HCEC 1CT (cell line): ENCODE measurements at regions not wholly inside any gene's neighbourhood (a gene's known extent, or its start where the extent isn't known, plus 50 kb on each side); places are given as distances from the start of the nearest gene placed in this dataset.

Source experiments
- DNase-seq: peaks from one replicate; pipeline ENCODE4 v3.0.0-alpha.2; 2017

DNA sequence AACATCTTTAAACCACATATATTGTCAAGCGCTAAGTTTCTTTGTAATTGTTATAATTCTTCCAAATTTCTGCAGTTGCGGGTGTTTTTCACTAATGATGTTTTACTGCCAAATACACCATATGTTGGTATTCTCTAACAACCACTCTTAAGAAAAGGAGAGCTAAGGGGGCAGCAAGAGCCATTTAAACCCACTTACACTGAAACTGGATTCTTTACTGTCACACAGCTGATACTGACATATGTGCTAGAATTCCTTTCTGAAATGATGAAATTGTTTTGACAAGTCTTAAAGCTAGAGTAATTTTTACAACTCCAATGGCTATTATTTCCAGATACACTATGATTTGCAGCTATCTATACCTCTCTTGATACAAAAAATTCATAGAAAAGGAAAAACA, 483.1 kb downstream of the CDH11 start:
- DNase-seq, result no peak

DNA sequence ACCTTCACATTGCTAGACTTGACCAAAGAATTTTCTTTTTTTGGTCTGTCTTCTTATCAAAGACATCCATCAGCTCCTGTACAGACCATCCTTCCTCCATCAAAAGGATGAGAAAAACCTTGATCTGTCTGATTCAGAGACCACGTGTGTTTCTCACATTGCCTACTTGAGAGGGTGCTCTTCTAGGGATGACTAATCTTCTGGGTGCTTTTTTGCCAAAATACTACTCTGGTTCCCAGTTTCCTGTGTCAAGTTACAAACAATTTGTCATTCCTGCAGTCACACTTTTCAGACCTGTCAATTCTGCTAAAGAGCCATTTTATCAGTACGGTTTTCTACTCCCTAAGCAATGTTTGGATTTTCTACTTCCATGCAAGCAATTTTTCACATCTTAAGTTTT, 492.2 kb downstream of the CDH11 start:
- DNase-seq, result peak; percentile 2

DNA sequence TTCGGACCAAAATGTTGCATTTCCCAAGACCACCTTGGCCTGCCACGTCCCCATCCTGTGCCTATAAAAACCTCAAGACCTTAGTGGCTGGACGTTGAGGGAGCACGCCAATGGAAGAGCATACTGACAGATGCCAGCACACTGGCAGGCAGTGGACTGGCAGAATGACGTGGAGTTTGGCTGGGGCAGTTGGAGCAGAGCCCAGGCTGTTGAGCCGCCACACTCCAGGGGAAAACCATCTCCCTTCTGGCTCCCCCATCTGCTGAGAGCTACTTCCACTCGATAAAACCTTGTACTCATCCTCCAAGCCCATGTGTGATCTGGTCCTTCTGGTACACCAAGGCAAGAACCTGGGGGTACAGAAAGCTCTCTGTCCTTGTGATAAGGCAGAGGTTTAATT, 494.1 kb downstream of the CDH11 start:
- no peak for DNase-seq

DNA sequence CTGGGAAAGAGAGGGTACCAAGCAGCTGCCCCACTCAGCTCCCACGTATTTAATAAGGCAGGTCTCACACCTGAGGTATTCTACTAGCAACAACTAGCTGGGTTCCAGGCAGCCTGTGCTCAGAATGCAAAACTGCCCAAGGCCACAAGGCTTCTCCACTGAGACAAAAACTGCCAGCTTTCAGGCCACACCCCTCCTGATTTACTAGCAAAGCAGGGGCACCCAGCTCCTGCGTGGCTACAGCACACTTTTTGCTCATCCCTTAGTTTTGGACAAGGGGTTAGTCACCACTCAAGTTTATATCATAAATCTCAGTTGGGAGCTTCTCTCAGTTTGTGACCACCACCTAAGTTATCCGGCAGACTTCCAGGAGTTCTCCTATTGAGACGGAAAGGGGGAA, 494.6 kb downstream of the CDH11 start:
- DNase-seq, result no peak

DNA sequence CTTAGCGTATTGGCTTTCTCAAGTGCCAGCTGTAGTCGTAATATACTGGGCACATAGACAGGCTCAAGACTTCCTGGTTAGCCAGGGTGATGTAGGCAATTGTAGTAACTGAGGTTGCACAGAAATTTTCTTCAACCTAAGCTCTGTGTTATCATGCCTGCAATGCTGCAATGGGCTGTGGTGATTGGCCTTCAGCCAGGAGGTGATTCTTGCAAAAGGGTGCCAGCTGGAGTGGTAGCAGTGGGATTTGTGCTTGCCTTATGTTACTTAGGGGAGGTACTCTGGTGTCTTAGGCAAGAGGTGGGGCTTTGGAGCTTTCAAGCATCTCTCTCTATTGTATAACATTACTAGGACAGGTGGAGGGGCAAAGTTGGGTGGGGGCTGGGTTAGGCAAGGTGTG, 495.1 kb downstream of the CDH11 start:
- DNase-seq, result no peak

DNA sequence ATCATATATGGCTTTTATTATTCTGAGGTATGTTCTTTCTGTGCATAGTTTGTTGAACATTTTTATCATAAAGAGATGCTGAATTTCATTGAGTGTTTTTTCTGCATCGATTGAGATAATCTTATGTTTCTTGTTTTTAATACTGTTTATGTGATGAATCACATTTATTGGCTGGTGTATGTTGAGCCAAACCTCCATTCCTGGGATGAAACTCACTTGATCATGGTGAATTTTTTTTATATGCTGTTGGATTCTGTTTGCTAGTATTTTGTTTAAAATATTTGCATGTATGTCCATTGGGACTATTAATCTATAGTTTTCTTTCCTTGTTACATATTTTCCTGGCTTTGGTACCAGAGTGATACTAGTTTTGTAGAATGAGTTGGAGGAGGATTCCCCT, 500.2 kb downstream of the CDH11 start:
- DNase-seq, result no peak

DNA sequence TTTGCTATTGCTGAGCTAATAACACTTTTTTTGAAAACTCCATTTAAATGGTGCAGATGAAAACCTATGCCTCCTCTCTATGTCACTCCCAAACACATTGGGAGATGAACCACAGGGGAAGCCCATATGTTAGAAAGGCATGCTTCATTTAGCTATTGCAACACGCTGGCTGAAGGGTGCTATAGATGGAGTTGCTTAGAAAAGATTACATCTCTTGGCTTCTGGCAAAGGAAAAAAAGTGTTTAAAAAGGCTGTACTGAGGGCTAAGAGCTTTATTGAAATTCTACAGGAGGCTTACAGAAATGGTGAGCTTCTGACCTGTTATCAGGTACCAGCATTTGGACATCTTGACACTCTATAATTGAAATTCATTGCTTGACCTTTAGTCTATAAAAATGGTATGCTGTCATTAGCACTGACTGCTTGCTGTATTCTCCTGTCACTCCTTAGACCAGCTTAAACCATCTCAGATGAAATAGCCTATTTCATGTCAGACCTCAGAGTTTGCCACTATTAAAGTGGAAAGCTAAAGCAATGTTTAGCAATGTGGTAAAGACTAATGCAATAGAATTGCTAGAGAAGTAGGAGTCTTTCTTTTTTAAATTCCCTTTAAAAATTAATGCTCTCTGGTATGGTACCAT, 503.9 kb downstream of the CDH11 start:
- DNase-seq, result no peak

DNA sequence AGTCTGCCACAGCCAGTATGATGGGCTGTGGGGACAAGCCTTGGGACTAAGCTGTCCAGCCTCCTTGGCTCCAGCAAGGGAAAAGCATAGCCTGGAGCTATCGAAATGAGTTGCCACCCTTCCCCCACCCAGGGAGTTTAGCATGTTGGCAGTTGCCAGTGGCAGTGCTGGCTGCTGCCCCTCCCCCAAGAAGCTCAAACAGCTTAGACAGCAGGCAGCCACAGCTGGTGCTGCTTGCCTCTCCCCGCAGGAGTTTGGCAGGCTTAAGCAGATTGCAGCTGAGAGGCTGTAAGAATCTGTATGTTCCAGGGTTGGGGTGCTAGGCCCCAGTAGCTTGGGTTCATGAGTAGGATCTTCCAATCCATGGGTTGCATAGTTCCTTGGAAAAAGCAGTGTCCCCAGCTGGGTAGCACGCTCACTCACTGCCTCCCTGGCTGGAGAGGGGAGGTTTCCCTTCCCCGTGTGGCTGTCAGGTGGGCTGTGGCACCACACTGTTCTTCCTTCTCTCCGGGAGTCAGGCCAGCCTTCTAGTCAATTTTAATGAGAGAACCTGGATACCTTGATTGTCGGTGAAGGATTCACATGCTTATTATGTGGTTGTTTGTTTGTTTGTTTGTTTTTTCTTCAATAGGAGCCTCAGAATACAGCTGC, 506.1 kb downstream of the CDH11 start:
- no peak for DNase-seq

DNA sequence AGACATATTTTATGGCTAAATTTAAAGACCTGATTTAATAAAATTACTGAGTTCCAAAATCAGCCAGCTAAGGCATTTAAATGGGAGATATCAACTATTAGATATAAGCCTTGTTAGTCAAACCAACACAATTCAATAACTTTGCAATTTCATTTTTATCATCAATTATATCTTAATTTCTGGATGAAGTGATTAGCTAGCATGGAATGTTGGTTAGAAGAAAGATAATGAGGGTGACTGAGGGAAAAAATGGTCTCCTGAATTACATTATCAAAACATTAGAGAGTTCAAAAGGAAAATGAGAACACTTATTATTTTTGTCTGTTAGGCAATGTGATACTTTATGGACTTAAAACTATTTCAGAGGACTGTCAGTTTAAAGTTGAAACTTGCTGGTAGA, 525.7 kb downstream of the CDH11 start:
- DNase-seq, result no peak

DNA sequence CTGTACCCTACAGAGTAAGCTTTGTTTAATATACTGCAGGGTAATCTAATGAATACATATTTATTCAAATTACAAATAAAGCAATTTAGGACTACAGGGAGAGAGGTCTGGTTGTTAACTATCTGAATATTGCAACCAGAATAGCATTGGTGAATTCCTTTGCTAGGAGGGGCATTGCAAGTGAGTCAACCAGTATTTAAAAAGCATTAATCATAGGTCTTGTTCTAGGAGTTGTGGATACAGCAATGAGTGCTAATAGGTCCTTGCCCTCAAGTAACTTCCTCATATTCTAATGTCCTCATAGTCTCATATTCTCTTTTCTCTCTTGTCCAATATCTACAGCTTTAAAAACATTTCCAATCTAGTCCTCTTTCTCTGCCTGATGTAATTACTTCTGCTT, 531.4 kb downstream of the CDH11 start:
- DNase-seq, result peak; percentile 40

DNA sequence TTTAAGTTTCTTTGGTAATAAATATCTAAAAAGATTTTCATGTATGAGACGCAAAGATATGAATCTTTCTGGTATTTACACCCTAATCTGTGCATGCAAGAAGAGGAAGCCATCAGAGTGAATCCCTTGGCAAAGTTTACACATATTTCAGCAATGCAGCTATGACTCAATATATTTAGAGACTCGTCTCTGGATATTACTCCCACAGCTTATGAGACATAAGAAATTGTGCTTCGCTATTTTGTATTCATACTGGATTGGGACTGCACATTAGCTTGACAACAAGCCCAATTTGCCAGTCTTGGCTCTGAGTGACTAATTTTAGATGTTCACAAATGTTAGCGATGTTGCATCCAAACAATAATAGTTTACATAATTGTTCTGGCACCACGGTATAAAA, 532.0 kb downstream of the CDH11 start:
- DNase-seq, result peak; percentile 61

DNA sequence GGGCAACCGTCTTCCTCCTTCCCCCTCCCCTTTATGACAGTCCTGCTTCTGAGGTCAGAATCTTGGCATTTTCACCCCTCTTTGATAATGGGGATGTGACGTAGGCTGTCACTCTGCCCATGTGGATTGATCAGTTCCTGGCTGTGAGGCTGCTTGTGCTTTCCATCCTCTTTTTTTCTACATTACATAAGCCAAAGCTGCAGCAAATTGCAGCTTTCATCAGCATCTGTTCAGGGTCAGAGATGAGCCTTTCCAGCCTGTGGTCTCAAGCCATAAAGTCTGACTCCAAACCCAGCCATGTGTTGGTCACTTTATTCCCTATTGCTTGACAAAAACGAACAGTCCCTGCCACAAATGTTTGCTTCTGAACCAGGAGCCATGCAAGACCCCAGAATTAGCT, 535.1 kb downstream of the CDH11 start:
- DNase-seq, result no peak

DNA sequence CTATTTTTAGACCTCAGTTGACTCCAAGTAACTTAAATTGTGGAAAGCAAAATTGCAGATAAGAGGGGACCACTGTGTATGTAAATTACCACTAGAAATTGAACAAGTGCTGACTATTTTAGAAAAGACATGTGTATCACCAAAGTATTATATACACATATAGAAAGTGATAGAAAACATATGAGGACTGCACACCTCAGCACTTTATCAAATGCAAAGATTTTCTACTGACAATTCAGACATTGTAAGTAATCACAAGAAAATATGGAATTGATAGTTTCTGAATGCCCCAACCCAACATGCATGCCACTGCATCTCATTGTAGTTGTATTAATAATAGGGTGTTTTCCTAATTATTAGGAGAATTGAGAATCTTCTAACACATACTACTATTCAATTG, 536.5 kb downstream of the CDH11 start:
- DNase-seq, result no peak

DNA sequence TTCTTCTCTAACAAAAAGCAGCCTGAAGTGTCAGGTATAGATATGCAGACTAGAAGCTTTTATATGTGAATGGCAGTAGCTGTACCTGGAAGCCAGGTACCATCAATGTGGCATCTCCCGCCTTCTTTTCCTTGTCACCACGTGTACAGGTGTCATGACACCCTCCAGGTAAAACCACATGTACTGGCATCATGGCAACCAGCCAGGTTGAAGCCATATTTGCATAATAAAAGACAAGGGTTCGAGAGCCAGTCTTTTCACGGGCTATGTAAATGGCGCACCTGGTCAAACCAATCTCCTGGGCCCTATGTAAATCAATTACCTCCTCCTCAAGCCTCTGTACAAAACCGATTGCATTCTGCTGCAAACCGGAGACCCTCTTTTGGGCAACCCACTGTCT, 541.3 kb downstream of the CDH11 start:
- DNase-seq, result no peak

DNA sequence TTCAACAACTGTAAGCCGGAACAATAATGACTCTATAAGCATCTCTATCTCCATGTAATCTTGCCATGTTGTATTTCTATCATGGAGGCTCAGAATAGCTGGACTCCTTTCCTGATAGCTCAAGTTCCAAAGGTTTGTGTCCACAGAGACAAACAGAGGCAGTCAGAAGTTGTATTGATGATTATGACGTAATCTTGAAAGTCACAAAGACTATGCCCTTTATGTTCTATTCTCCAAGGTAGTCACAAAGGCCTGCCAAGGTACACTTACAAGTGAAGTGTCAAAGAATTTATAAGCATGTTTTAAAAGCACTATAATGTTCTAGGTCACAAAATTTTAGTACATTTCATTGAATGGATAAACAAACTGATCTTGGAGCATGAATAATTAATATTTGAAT, 542.2 kb downstream of the CDH11 start:
- DNase-seq, result no peak

DNA sequence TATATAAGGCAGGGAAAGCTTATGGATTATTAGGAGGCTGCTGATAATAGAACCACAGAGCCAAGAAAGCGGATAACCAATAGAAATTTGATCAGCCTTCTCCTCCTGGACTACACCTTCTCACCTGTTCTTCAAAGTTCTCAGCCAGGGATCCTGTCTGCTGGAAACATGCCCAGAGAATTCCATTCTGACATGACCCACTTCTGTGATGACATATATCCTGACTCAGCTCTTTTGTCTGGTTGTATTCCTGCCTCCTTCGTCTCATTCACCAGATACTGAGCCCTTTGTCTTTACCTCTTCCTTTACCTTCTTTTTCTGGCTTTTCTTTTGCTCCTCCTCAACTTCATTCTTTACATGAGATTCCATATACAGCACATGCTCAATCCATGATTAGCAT, 576.1 kb downstream of the CDH11 start:
- DNase-seq, result no peak

DNA sequence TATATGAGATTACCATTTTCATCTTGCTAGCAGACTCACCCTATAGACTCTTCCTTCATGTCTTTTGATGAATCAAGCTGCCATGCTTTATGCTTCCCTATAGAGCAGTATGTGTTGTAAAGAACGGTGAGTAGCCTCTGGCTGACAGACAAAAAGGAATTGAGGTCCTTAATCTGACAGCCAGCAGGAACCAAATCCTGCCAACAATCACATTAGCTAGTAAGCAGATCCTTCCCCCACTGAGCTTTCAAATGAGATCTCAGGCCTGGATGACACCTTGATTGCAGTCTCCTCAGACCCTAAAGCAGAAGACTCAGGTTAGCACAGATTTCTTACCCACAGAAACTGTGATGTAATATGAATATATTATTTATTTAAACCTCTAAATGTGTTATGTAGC, 577.0 kb downstream of the CDH11 start:
- no peak for DNase-seq

DNA sequence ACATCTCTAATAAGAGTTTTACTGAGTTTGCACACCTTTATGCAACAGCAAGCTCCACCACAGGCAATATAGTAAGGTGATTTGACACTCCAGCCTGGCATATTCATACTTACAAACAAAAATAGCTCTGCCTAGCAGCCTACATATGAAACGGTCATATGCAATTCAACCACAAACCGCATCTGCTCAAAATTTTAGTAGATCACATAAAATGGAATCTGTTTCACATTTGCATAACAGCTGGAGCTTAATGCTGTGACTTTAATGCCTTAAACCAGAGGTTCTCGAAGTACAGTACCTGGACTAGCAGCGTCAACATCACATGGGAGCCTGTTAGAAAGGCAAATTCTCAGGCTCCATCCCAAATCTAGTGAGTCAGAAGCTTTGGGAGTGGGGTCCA, 578.4 kb downstream of the CDH11 start:
- no peak for DNase-seq

DNA sequence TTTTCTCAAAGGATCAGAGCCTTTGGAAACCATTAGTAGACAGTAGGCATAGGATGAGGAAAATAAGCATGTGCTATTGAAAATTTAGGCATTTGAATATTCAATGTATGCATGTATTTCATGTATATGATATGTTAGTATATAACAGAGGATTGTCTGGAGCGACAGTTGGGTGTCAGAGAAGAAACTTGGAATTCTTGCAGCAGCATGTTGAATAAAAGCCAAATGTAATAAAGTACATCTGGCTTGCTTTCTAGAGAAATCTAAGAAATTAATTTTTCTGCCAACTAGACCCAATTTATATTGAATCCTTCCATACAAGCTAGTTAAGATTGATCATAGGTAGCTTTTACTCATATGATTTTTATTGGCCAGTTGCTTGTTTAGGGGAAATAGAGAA, 578.8 kb downstream of the CDH11 start:
- DNase-seq, result no peak

DNA sequence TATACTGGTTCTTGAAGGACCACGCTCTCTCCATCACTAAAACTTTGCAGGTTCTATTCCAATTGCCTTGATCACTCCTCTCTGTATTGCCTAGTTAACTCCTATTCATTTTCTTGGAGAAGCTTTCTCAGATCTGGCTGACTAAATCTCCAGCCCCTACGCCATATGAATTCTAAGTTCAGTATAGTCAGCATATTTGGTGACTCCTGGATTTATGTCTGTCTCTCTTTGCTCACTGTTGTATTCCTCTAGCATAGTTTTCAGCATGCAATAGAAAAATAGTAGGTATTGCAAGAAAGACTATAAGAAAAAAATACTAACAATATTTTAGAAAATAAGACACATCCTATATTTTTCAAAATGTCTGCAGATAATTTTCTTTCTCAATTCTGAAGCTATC, 579.7 kb downstream of the CDH11 start:
- DNase-seq, result no peak

DNA sequence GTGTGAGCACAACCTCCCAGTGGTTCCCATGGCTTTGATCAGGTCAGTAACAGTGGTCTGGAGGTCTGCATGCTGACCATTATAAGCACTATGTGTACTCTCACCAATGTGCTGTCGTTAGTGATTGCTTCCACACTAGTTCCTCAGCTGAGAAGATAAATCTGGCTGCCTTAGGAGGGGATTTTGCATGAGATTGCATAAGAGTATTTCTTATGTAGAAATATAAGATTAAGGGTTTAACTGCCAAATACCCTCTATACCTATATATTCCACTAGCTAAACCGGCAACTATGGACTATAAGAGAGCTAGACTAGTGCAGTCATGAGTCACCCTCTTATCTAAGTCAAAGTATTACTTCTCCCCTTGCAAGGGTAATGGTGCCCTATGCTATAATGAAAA, 580.2 kb downstream of the CDH11 start:
- no peak for DNase-seq

DNA sequence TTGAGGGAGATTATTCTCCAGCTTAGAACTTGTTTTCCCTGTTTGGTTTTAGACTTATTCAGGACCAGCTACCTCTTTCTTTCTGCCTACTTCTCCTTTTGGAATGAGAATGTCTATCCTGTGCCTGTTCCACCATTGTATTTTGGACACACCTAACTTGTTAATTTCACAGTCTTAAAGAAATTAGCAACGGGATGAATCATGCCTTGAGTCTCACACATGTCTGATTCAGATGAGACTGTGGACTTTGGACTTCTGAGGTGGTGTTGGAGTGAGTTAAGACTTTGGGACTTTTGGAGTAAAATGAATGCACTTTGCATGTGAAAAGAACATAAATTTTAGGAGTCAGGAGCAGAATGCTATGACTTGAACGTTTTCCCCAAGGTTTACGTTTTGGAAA, 581.4 kb downstream of the CDH11 start:
- DNase-seq, result no peak

DNA sequence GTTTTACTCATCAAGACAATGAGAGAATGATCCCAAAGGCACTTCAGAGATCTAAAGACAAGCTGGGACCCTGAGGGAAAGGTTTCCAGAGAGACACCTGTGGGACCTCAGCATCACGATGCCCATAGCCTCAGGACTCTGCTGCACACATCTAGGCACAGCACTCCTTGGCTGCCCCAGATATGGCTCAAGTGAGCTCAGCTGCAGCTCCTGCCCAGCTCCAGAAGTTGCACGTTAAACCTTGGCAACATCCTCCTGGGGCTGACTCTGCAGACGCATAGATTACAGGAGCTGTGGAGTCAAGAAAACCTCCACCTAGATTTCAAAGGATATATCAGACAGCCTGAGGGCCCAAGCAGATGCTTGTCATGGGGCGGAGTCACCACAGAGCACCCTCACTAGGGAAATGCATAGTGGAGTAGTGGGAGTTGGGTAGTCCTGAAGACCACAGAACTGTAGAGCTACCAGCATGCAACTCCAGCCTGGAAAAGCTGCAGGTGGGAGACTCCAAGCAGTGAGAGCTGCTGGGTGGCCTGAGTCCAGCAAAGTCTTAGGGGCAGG, 582.0 kb downstream of the CDH11 start:
- no peak for DNase-seq

DNA sequence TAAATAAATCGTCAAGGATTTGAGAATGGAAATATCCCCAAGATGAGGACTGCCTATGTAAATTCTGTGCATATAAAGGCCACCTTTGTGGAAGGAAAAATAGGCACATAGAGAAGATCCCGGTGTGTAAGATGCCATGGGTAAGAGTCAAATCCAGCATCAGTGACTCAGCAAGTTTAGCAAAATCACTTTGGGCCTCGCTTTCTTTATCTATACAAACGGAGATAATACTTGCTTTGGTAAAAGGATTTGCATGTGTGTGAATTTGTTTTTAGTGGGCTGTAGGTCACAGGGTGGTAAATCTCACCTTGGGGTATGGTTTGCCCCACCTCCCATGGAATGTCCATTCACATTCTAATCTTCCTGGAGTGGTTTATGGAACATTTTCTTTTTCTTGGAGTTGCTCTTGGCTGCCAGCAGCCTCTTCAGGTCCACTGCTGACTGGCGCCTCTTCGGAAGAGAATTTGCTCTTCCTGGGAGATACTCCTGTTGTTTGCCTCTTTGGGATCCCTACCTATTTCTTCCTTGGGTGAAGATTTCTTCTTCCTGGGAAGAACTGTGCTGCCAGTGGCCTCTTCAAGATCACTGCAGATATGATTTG, 587.6 kb downstream of the CDH11 start:
- no peak for DNase-seq

DNA sequence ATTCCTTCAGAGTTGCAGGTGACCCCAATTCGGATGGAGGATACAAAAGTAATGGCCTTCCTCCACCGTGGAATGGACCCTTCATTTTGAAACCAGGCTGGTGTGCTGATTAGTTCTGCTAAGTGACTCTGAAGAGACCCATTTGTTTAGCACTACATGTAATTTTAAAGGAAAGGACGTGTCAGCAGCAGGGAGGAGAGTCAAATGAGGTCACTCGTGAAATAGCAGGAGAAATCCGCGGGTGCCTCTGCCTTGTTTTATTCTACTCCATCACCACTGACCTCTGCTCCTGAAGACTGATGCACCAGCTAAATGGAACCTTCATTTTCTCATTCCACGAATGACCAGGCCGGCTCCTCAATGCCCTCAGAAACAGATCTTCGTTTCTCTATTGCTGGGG, 589.2 kb downstream of the CDH11 start:
- DNase-seq, result no peak
